Ascending aorta (tissue), 2 donors: ENCODE measurements at regions not wholly inside any gene's neighbourhood (a gene's known extent, or its start where the extent isn't known, plus 50 kb on each side); places are given as distances from the start of the nearest gene placed in this dataset.

ENCODE experiments used
- DNase-seq, 2 donors: peaks; one replicate each; pipeline ENCODE4 v3.0.0-alpha.2; 2019; ENCODE audit warnings: low spot score in 2 of 2
- H3K27ac ChIP-seq, 2 donors: fragments of 200-600 bp; sonication (generic); one replicate each; pipeline ENCODE4 v1.5.1; 2016 to 2017; ENCODE audit warnings: mild to moderate bottlenecking in 1 of 2
- H3K27me3 ChIP-seq: fragments of 200-600 bp; sonication (generic); one replicate; pipeline ENCODE4 v1.5.1; 2017
- H3K36me3 ChIP-seq, 2 donors: fragments of 200-600 bp; sonication (generic); one replicate each; pipeline ENCODE4 v1.5.1; 2016
- H3K4me1 ChIP-seq, 2 donors: fragments of 200-600 bp; sonication (generic); one replicate each; pipeline ENCODE4 v1.5.1; 2016 to 2017; ENCODE audit warnings: mild to moderate bottlenecking in 1 of 2
- H3K4me3 ChIP-seq, 2 donors: fragments of 200-600 bp; sonication (generic); one replicate each; pipeline ENCODE4 v1.5.1; 2016 to 2017; ENCODE audit warnings: mild to moderate bottlenecking in 1 of 2
- H3K9me3 ChIP-seq, 2 donors: fragments of 200-600 bp; sonication (generic); one replicate each; pipeline ENCODE4 v1.5.1; 2016
- CTCF ChIP-seq, 3 experiments: fragments of 200-600 bp in 2 of 3; fragments of 450-650 bp in 1 of 3; sonication (generic) in 2 of 3; IDR thresholded peaks; one replicate each; pipeline ENCODE4 v1.5.1; 2016 to 2019; ENCODE audit warnings: antibody characterized with exemption in 3 of 3, mild to moderate bottlenecking in 1 of 3, moderate library complexity in 1 of 3
- intact Hi-C: fragments of 100-400 bp; cut with DNase I; formaldehyde crosslinking; loops from one replicate; pipeline ENCODE4 v1.15.1; 2023

GRCh38 chr3:117651246-117651645, 941.7 kb downstream of the TUSC7 start:
- Histone ChIP-seq H3K27ac (no peak overlapping the region), H3K4me1 (peaks cover 0 to 10% of the 10 kb centered on the region in 2 donors), H3K27me3 (no peaks in the 10 kb centered on the region), H3K4me3 (no peak overlapping the region), H3K9me3 (no peaks in the 10 kb centered on the region), H3K36me3 (no peaks in the 10 kb centered on the region)
- no peak for TF ChIP-seq CTCF (IDR thresholded peaks at IDR 0.05)
- intact Hi-C loops = no loop called here
- no peak for DNase-seq

GRCh38 chr3:117656391-117656790, 946.8 kb downstream of the TUSC7 start:
- intact Hi-C loops = no loop called here
- Histone ChIP-seq H3K4me3 (no peak overlapping the region), H3K27ac (no peak overlapping the region), H3K36me3 (no peaks in the 10 kb centered on the region), H3K27me3 (no peaks in the 10 kb centered on the region), H3K9me3 (no peaks in the 10 kb centered on the region), H3K4me1 (peaks cover 0 to 1% of the 10 kb centered on the region in 2 donors)
- DNase-seq = no peak
- TF ChIP-seq CTCF (IDR thresholded peaks at IDR 0.05) = no peak

DNA sequence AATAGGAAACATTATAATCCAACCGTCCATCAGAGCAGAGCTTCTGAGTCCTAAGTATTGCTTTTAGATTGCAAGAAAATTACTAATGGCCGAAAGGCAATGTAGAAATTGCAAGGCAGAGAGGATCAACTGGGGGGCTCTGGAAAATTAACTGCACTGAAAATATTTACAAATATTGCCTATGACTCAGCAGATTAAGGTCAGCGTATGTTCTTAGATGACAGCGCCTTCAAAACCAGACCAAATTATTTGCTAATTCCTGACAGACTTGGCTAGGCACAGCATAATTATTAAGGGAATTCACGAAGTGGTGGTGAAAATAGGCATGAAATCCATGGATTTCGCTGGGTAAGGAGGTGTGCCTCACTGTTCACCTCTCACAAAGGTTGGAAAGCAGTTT, 947.7 kb downstream of the TUSC7 start:
- no peaks in the 10 kb centered on the region for H3K36me3 ChIP-seq
- H3K4me1 ChIP-seq = no peaks in the 10 kb centered on the region
- H3K4me3 ChIP-seq = no peak overlapping the region
- TF ChIP-seq CTCF (IDR thresholded peaks at IDR 0.05) = no peak
- intact Hi-C loops = no loop called here
- H3K9me3 ChIP-seq = no peaks in the 10 kb centered on the region
- no peaks in the 10 kb centered on the region for H3K27me3 ChIP-seq
- H3K27ac ChIP-seq = no peak overlapping the region
- no peak for DNase-seq

- no peak for TF ChIP-seq CTCF (IDR thresholded peaks at IDR 0.05)
- Histone ChIP-seq H3K27ac (no peak overlapping the region), H3K9me3 (no peaks in the 10 kb centered on the region), H3K36me3 (no peaks in the 10 kb centered on the region), H3K27me3 (no peaks in the 10 kb centered on the region), H3K4me3 (no peak overlapping the region), H3K4me1 (no peaks in the 10 kb centered on the region)
- intact Hi-C loops = no loop called here
- DNase-seq = no peak
Measured at GRCh38 chr3:117660941-117661817, 951.6 kb downstream of the TUSC7 start.

- Histone ChIP-seq H3K27ac (no peak overlapping the region), H3K9me3 (no peaks in the 10 kb centered on the region), H3K36me3 (no peaks in the 10 kb centered on the region), H3K4me1 (no peaks in the 10 kb centered on the region), H3K4me3 (no peak overlapping the region), H3K27me3 (no peaks in the 10 kb centered on the region)
- intact Hi-C loops = no loop called here
- no peak for TF ChIP-seq CTCF (IDR thresholded peaks at IDR 0.05)
- DNase-seq = no peak
Measured at GRCh38 chr3:117661818-117662095, 952.2 kb downstream of the TUSC7 start.

DNA sequence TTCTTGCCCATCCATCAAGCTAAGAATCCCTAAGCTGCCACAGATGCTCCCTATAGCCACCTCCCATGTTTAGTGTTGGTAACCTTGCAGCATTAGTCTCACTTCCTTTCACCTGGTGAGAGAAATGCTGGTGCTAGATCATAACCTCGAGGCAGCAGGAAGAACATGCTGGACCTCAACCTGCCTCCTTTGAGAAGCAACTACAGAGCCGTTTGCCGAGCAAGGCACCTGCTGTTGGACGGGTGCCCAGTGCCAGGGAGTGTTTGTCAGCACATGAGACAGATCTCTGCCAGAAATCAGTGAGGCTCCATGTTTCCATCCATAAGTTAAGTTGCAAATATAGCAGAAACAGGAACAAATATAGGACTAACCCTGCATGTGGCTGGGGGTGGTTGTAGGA, 955.7 kb downstream of the TUSC7 start:
- Histone ChIP-seq H3K27me3 (no peaks in the 10 kb centered on the region), H3K4me1 (no peaks in the 10 kb centered on the region), H3K27ac (no peak overlapping the region), H3K36me3 (no peaks in the 10 kb centered on the region), H3K9me3 (no peaks in the 10 kb centered on the region), H3K4me3 (no peak overlapping the region)
- intact Hi-C loops = no loop called here
- no peak for TF ChIP-seq CTCF (IDR thresholded peaks at IDR 0.05)
- DNase-seq = no peak
